ENCODE measurements at regions not wholly inside any gene's neighbourhood (a gene's known extent, or its start where the extent isn't known, plus 50 kb on each side); places are given as distances from the start of the nearest gene placed in this dataset.

DNA sequence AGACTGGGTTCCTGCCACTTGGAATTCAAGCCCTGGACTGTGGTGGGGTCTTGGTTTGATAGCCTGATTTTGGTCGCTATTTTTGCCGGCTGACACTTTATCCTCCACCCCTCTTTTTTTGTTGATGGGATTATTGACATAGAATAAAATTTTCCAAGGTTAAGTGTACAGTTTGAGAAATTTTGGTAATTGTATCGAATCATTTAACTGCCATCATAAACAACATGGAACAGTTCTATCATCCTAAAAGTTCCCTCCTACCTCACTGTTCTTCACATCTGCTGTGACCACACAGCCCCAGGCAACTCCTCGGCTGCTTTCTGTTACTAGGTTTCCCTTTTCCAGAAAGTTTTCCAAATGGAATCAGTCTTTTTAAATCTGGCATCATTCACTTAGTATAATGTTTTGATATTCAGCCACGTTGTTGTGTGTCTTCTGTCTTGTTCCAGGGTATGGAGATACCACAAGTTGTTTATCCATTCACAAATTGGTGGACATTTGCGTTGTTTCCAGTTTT, 50.6 kb upstream of the STEAP1B start:
- CTCF ChIA-PET = interaction anchor here (1.3 kb wide), 1 partner anchor 9 kb away, joined by 7 read pairs; no protein-coding TSS in a partner anchor
- no peak for TF ChIP-seq CTCF (IDR thresholded peaks at IDR 0.05; ENCODE audit: insufficient read depth, low read length, missing control alignments)
- POLR2A ChIA-PET = interaction anchor here (0.6 kb wide), 1 partner anchor 556 kb away, joined by 3 read pairs; no protein-coding TSS in a partner anchor
- DNase-seq (ENCODE audit: low read depth, low spot score) = no peak
- H3K4me3 ChIP-seq (ENCODE audit: low read depth, low read length) = no peak overlapping the region

DNA sequence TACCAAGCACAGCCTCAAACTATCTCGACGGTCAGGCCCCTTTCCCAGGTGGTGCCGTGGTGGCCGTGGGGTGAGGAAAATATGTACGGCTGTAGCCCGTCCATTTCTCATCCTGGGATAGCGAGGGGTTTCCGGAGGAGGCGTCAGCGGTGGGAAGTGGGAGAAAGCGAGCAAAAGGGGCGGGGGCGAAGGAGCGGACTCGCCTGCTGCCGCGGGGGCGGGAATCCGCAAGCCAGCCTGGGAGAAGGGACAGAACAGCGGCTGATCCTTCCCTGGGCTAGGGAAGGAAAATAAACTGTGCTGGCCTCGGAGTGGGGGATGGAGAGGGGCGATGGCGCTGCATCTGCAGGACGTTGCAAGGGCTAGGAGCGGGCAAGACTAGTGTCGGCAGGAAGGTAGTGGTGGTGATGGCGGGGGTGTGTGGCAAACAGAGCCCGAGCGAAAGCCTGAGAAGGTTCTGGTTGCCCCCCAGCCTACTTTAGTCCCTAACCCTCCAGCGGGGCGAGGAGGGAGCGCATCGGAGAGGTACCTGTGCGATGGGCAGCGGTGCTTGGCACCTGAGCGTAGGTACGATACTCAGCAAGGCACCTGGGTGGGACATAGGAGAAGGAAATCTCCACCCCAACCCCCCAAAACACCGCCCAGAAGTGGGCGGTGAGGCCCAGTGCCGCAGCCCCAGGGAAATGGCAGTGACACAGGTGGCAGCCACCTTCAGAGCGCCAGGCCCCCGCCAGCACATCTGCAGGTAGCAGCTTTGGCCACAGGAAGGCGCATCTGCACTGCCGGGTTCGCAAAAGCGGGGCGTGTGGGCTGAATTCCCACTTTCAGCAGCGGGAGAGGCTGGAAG, 49.9 kb upstream of the STEAP1B start:
- TF ChIP-seq CTCF (IDR thresholded peaks at IDR 0.05; ENCODE audit: insufficient read depth, low read length, missing control alignments) = peak; percentile 47
- POLR2A ChIA-PET = no interaction called here
- CTCF ChIA-PET = no interaction called here
- H3K4me3 ChIP-seq (ENCODE audit: low read depth, low read length) = peak overlapping the region; percentile 53
- DNase-seq (ENCODE audit: low read depth, low spot score) = no peak
